Left lung (tissue), 4 donors: ENCODE measurements at regions not wholly inside any gene's neighbourhood (a gene's known extent, or its start where the extent isn't known, plus 50 kb on each side); places are given as distances from the start of the nearest gene placed in this dataset.

Source experiments
- ATAC-seq: fragments of 200-7000 bp; cut with Tn5 transposase; one replicate; pipeline ENCODE4 v1.9.1; 2020; ENCODE audit warnings: moderate library complexity
- DNase-seq, 4 donors: peaks; one replicate each; pipeline ENCODE4 v3.0.0-alpha.2; 2013 to 2020
- H3K27ac ChIP-seq, 2 donors: fragments of 200-600 bp; sonication (generic) in 1 of 2; one replicate each; pipeline versions ENCODE4 v1.5.0 to v1.8.0; 2020 to 2021
- H3K27me3 ChIP-seq, 2 donors: fragments of 200-600 bp; sonication (generic) in 1 of 2; one replicate each; pipeline versions ENCODE4 v1.5.0 to v1.8.0; 2020 to 2021
- H3K36me3 ChIP-seq, 2 donors: fragments of 200-600 bp; sonication (generic) in 1 of 2; one replicate each; pipeline versions ENCODE4 v1.5.0 to v1.8.0; 2020 to 2021
- H3K4me1 ChIP-seq, 2 donors: fragments of 200-600 bp; one replicate each; pipeline ENCODE4 v1.8.0; 2021
- H3K4me3 ChIP-seq, 2 donors: fragments of 200-600 bp; sonication (generic) in 1 of 2; one replicate each; pipeline versions ENCODE4 v1.5.0 to v1.8.0; 2020 to 2021; ENCODE audit warnings: mild to moderate bottlenecking in 1 of 2
- H3K9me3 ChIP-seq, 2 donors: fragments of 200-600 bp; sonication (generic) in 1 of 2; one replicate each; pipeline versions ENCODE4 v1.5.0 to v1.8.0; 2020 to 2021
- CTCF ChIP-seq, 2 donors: fragments of 200-600 bp; sonication (generic) in 1 of 2; IDR thresholded peaks; one replicate each; pipeline versions ENCODE4 v1.5.0 to v1.8.0; 2021; ENCODE audit warnings: antibody characterized with exemption in 2 of 2
- intact Hi-C, 2 donors: fragments of 100-400 bp; cut with DNase I; formaldehyde crosslinking; loops; one replicate each; pipeline versions ENCODE4 v1.11.2 to v1.14.2; 2022
- donor health status: DM: no; HTN: yes; CAD: no.
- donor health status: DM: no; HTN: no; CAD: no.

GRCh38 chr11:91866642-91867041 is 358.0 kb upstream of the FAT3 start:
- H3K27ac ChIP-seq, result no peak overlapping the region
- ATAC-seq (no peak), DNase-seq (no peak)
- H3K4me3 ChIP-seq, result no peak overlapping the region
- TF ChIP-seq CTCF (IDR thresholded peaks at IDR 0.05), result no peak
- H3K9me3 ChIP-seq, result no peaks in the 10 kb centered on the region
- no peaks in the 10 kb centered on the region for H3K36me3 ChIP-seq
- intact Hi-C loops, result no loop called here
- H3K27me3 ChIP-seq, result no peaks in the 10 kb centered on the region
- no peaks in the 10 kb centered on the region for H3K4me1 ChIP-seq

DNA sequence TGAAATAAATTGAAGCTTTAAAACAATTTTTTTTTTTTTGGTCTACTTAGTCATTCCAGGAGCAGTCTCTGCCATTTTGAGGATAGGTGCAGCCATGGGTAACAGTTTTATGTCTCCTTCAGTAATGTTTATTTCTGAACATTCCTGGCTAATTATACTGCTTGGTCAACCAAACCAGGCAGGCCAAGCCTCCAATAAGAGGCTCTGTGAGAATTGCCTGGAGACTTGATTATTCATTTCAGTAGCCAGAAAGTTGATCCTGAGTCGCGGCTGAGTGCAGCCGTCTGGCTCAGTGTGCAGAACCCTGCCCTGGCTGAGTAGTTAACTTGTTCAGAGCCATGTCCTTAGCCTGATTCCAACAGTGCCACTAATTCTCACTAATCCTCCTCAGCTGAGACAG is 364.0 kb upstream of the FAT3 start:
- no peak for DNase-seq
- TF ChIP-seq CTCF (IDR thresholded peaks at IDR 0.05), result no peak
- intact Hi-C loops, result no loop called here
- Histone ChIP-seq H3K27me3 (no peaks in the 10 kb centered on the region), H3K36me3 (no peaks in the 10 kb centered on the region), H3K27ac (no peak overlapping the region), H3K9me3 (no peaks in the 10 kb centered on the region), H3K4me1 (peaks cover 0 to 8% of the 10 kb centered on the region in 2 donors), H3K4me3 (no peak overlapping the region)
- no peak for ATAC-seq

GRCh38 chr11:91859666-91860065 is 365.0 kb upstream of the FAT3 start:
- H3K27me3 ChIP-seq, result no peaks in the 10 kb centered on the region
- no peak overlapping the region for H3K4me3 ChIP-seq
- H3K9me3 ChIP-seq, result no peaks in the 10 kb centered on the region
- ATAC-seq, result no peak
- peaks cover 0 to 8% of the 10 kb centered on the region in 2 donors for H3K4me1 ChIP-seq
- no peak for TF ChIP-seq CTCF (IDR thresholded peaks at IDR 0.05)
- no peaks in the 10 kb centered on the region for H3K36me3 ChIP-seq
- intact Hi-C loops, result no loop called here
- no peak overlapping the region for H3K27ac ChIP-seq
- DNase-seq, result no peak

DNA sequence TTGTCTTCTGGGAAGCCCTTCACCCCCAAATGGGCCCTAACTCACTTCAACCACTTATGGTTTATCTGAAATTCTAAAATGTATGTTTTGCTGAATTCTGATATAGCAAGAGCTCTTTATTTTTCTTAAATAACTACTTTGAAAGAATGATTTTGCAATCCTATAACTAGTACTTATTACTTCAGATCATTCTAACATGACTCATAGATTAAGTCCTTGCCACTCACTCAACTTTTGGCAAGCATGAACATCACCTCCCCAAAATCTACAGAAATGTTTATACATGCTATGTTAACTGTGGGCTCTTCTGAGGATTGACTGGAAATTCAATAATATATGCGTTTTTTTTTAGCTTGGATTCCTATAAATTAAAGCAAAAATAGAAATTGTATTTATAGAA is 367.4 kb upstream of the FAT3 start:
- no peaks in the 10 kb centered on the region for H3K9me3 ChIP-seq
- no peaks in the 10 kb centered on the region for H3K36me3 ChIP-seq
- H3K27me3 ChIP-seq, result no peaks in the 10 kb centered on the region
- intact Hi-C loops, result no loop called here
- H3K4me1 ChIP-seq, result peaks cover 0 to 8% of the 10 kb centered on the region in 2 donors
- no peak for TF ChIP-seq CTCF (IDR thresholded peaks at IDR 0.05)
- peak overlapping the region; percentile 6 to 42 for H3K27ac ChIP-seq
- DNase-seq (no peak), ATAC-seq (peak; percentile 80)
- H3K4me3 ChIP-seq, result no peak overlapping the region

- no peak for DNase-seq
- H3K9me3 ChIP-seq, result no peaks in the 10 kb centered on the region
- peaks cover 0 to 8% of the 10 kb centered on the region in 2 donors for H3K4me1 ChIP-seq
- no peaks in the 10 kb centered on the region for H3K27me3 ChIP-seq
- H3K36me3 ChIP-seq, result no peaks in the 10 kb centered on the region
- no peak for TF ChIP-seq CTCF (IDR thresholded peaks at IDR 0.05)
- no peak overlapping the region for H3K4me3 ChIP-seq
- intact Hi-C loops, result no loop called here
- ATAC-seq, result no peak
- no peak overlapping the region for H3K27ac ChIP-seq
Observed at GRCh38 chr11:91854780-91855179, 369.8 kb upstream of the FAT3 start.
